H1 (cell line): ENCODE measurements at regions not wholly inside any gene's neighbourhood (a gene's known extent, or its start where the extent isn't known, plus 50 kb on each side); places are given as distances from the start of the nearest gene placed in this dataset.

Experiments used
- CBX5 ChIP-seq: fragments of 300-800, 300-1000 bp; sonication (generic); IDR thresholded peaks from 2 replicates; pipeline ENCODE4 v1.7.1; 2016; ENCODE audit warnings: antibody characterized with exemption, low read length, low read depth
- RAD21 ChIP-seq, 2 experiments: IDR thresholded peaks in 1 of 2; conservative IDR thresholded peaks in 1 of 2; 2 replicates each; pipeline ENCODE4 v1.6.1; 2011; ENCODE audit warnings: low read depth in 2 of 2, low read length in 2 of 2, improper control_type of control experiment in 1 of 2, inconsistent platforms in 1 of 2, mild to moderate bottlenecking in 1 of 2, moderate library complexity in 1 of 2
- RBBP5 ChIP-seq: IDR thresholded peaks from 2 replicates; pipeline ENCODE4 v1.7.1; 2012; ENCODE audit warnings: low read depth, mild to moderate bottlenecking, inconsistent platforms, low read length, moderate library complexity, borderline replicate concordance
- SIN3A ChIP-seq, 2 experiments: IDR thresholded peaks in 1 of 2; conservative IDR thresholded peaks in 1 of 2; 2 replicates each; pipeline ENCODE4 v1.6.1; 2011 to 2012; ENCODE audit warnings: low read length in 2 of 2, improper control_type of control experiment in 1 of 2, low read depth in 1 of 2, mild to moderate bottlenecking in 1 of 2
- TCF12 ChIP-seq: IDR thresholded peaks from 2 replicates; pipeline ENCODE4 v1.6.1; 2011; ENCODE audit warnings: low read depth, mild to moderate bottlenecking, low read length
- USF2 ChIP-seq: IDR thresholded peaks from 2 replicates; pipeline ENCODE4 v1.6.1; 2011; ENCODE audit warnings: low read length, improper control_type of control experiment
- ZNF274 ChIP-seq: IDR thresholded peaks from 2 replicates; pipeline ENCODE4 v1.7.0; 2012; ENCODE audit warnings: low read length, borderline replicate concordance; ENCODE audit errors: extremely low read depth
- TF ChIP-seq, protein P1 (sequence below): IDR thresholded peaks from 2 replicates; pipeline ENCODE4 v1.6.1; 2012; ENCODE audit warnings: inconsistent platforms

DNA sequence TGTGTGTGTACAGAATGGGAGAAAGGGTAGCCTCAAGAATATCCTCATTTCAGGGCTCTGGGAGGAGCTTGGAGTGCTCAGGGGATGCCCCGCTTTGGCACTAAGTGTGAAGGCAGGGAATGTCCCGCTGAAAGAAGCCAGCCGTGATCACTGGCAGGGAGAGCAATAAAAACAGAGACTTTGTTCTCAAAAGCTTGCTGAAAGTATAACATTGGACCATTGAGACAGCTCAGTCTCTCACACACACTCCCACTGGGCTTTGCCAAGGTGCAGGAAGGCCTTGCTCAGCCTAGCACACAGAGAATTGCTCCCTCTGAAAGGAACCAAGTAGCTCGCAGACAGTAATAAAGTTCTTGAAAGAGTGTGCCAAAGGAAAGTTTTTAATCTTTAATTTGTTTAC lies 143.8 kb upstream of the SLITRK2 start:
- TF ChIP-seq TCF12, result no peak
- no peak for TF ChIP-seq ZNF274
- TF ChIP-seq CBX5, result no peak
- TF ChIP-seq RAD21 (IDR thresholded peaks at IDR 0.05 in 1 of 2, conservative IDR thresholded peaks at IDR 0.05 in 1 of 2; ENCODE audit: low read depth in 2 of 2, low read length in 2 of 2), result no peak
- no peak for TF ChIP-seq SIN3A (conservative IDR thresholded peaks at IDR 0.05 in 1 of 2, IDR thresholded peaks at IDR 0.05 in 1 of 2; ENCODE audit: low read depth in 1 of 2, low read length in 2 of 2)
- TF ChIP-seq RBBP5, result no peak
- TF ChIP-seq, protein P1, sequence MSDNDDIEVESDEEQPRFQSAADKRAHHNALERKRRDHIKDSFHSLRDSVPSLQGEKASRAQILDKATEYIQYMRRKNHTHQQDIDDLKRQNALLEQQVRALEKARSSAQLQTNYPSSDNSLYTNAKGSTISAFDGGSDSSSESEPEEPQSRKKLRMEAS, result no peak
- TF ChIP-seq USF2, result no peak
